Right kidney (tissue), 1 donor: ENCODE measurements at regions not wholly inside any gene's neighbourhood (a gene's known extent, or its start where the extent isn't known, plus 50 kb on each side); places are given as distances from the start of the nearest gene placed in this dataset.
"Not testable (repeated sequence)": the region's sequence is repeated elsewhere in the genome, so short reads cannot be mapped to it uniquely, and the experiment has no call there.

Experiments
- DNase-seq: peaks from one replicate; pipeline ENCODE4 v3.0.0-alpha.2; 2016

- DNase-seq, result no peak
Observed at GRCh38 chr7:142698429-142698828, 50.8 kb upstream of the PRSS1 start.

GRCh38 chr7:142697270-142697669, 52.0 kb upstream of the PRSS1 start:
- no peak for DNase-seq

DNA sequence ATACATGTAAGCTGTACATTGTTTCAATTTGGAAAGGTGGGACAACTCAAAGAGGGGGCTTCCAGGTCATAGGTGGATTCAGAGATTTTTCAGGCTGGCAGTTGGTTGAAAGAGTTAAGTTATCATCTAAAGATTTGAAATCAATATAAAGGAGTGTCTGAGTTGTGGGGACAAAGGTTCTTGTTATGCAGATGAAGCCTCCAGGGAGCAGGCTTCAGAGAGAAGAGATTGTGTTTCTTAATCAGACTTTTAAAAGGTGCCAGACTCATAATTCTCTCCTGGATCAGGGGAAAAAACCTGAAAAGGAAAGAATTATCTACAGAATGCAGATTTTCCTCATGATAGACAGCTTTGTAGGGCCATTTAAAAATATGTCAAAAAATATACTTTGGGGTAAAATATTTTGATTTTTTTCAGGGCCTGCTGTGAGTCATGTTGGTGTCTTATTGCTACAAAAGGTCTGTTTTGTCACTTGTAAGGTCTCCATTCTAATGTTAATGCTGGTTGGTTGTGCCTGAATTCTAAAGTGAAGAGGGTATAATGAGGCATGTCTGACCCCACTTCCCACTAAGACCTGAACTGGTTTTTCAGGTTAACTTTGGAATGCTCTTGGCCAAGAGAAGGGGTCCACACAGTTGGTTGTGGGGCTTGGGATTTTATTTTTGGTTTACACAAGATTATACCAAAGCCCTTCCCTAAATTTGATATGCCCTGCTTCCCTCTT, 52.7 kb upstream of the PRSS1 start:
- DNase-seq, result no peak

GRCh38 chr7:142693911-142694310, 55.4 kb upstream of the PRSS1 start:
- DNase-seq, result no peak

GRCh38 chr7:142690554-142691182, 58.6 kb upstream of the PRSS1 start:
- no peak for DNase-seq

GRCh38 chr7:142689439-142690120, 59.7 kb upstream of the PRSS1 start:
- DNase-seq, result no peak

DNA sequence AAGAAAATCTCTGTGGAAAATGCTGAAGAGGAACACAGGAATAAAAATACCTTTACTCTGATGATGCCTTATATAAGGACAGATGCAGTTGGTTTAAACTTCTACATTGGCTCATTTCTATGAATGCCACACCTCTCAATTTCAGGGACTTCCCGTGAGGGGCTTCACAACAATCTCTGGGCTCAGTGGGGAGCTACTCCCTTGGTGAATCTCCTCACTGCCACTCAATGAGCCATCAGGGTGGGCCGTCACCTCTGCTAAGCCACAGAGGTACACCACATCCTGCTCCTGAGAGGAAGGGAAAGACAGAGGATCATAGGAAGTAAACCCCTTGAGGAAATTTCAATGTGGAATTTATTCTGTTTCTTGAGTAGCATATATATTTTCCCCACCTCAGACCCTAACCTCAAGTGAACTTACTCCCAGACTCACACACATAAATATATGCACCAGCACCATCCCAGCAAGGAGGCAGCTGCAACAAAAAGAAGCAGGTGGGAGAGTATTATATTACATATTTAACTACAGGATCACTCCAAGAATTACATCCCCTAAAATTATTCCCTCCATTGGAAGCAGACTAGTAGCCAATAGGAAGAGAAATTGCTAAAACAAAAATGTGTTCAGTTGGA, 63.3 kb upstream of the PRSS1 start:
- DNase-seq, result no peak

- DNase-seq, result no peak
Observed at GRCh38 chr7:142681314-142682092, 67.8 kb upstream of the PRSS1 start.

DNA sequence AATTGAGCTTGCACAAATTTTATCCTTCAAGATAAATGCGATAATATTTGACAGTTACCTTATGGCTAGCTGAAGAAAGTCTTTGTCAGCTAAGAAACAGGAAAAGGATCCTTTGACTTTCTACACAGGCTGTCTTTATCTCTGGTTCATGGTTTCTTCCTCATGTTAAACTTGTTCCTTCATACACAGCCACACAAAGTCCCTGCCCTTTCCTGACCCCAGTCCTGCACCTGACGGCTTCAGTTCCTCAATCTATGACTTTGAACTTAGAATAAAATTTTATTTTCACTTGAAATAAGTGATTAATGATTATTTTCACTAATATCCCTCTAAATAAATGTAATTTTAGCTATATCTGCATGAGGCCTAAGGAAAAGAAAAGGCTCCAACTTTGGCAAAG, 77.8 kb upstream of the PRSS1 start:
- DNase-seq, result no peak

DNA sequence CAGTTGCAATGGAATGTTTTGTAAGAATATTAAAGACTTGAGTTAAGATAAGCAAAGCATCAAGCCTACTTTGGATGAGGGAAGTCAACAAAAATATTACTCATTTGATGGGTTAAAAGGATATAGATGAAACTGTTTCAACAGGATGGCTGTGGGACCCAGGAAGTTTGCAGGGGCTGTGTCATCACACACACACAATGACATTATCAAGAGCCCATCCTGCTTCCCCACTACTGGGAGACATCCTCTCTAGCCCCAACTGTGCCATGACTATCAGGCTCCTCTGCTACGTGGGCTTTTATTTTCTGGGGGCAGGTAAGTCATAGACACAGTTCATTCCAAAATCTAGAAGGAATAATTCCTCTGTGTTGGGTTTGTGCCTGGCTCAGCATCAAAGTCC, 78.8 kb upstream of the PRSS1 start:
- no peak for DNase-seq

DNA sequence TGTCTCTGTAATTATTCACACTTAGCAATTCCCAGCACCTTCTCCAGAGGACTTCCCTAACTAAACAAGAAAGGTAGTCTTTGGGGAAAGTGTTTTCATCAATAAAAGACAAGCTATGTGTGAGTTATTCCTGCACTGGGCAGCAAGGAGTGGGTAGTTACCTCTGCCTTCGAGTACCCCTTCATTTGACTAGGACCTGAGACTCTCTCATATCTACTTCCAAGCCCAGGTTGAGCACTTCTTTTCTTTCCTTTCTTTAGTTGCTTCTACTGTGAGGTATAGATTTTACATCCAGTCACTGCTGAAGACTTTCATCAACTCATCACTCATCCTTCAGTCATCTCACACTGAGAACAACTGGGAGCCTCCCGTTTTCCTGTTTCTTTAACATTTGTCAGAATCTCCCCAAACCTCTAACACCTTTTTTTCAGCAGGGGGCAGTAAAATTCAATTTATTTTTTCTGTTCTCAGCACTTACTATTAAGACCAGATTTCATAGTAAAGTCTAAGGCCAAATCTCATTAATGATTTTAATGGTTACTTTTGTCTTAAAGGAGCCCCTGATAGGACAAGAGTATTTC, 80.1 kb upstream of the PRSS1 start:
- no peak for DNase-seq

DNA sequence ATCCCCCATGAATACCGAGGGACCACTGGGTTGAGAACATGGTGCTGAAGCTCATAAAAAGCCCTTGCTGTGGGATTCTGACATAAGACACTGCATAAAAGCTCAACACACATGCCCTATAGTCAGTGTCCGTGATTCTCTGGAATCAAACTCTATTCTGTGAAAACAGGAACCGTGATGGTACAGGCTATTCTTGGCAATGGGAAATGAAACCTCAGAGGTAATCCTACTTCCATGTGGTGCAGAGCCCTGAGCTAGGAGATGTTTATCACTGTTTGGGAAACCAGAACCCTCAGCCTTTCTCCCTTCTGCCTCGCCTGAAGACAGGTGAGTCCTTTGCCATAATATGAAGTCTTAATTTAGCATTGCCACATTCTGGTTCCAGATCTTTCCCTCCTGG, 80.8 kb upstream of the PRSS1 start:
- no peak for DNase-seq

- DNase-seq, result no peak
Observed at GRCh38 chr7:142657376-142657775, 91.9 kb upstream of the PRSS1 start.

DNA sequence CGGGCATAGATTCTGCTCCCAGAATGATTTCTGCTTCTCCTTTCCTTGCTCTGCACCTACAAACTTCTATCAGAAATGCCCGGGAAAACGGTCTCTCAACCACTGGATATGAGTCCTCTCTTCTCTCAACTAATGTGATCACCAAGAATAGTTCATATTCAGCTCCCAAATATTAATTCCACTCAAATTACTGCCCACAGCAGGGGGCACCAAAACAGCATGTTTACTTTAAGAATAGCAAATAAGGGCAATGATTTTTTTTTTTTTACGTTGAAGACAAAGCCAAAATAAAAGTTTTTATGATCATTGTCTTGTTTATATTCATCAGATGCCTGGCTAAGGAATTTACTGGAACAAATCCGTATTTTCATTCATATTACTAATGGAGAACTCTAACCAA, 94.9 kb upstream of the PRSS1 start:
- DNase-seq, result no peak

- no peak for DNase-seq
Observed at GRCh38 chr7:142647749-142648148, 101.5 kb upstream of the PRSS1 start.

GRCh38 chr7:142646386-142647140, 102.7 kb upstream of the PRSS1 start:
- no peak for DNase-seq

DNA sequence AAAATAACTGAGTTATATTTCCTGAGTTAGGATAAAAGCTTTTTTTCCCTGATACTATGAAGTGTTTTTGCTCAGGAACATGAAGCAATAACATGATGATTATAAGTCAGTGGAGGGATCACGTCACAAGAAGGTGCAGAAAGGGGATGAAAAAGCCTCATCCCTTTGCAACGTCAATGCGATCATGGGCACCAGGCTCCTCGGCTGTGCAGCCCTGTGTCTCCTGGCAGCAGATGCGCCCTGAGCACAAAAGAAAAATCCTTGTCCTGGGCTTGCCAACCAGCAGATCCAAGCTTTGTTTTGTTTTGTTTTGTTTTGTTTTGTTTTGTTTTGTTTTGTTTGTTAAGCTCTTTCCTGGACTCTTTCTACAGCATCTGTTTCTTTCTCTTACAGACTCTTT, 103.5 kb upstream of the PRSS1 start:
- DNase-seq, result no peak

DNA sequence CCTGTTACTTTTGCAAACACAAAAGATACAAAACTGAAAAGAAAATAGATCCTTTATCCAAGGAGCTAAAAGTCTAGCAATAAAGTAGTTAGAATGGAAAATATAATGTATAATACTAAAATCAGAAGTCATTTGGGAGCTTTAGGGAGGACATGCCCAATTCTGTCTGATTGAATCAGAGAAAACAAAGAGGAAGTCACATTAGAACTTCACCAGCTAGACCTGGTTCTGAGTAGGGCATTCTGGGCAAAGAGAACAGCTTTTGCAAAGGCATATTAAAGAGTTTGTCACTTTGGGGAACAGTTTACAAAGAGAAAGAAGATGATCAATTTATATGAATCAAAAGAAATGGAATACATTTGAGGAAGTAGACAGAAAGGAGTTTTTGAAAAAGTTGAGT, 107.0 kb upstream of the PRSS1 start:
- DNase-seq, result no peak

DNA sequence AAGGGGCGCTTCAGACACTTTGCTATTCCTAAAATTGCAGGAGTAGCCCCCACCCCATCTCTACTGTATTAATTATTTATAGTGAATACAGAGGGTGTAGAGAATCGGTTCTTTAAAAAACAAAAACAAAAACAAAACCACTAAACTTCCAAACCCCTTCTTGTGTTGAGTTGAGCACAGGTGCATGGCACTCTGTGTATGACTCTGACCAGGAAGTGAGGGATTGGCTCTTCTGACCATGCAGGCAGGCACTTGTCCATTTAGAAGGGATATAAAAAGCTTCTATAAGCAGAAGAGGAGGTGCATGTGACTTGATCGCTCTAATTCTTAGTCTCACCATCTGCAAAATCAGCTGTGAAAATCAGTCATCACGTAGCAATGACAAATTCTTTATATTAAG, 108.0 kb upstream of the PRSS1 start:
- not testable (repeated sequence) for DNase-seq

DNA sequence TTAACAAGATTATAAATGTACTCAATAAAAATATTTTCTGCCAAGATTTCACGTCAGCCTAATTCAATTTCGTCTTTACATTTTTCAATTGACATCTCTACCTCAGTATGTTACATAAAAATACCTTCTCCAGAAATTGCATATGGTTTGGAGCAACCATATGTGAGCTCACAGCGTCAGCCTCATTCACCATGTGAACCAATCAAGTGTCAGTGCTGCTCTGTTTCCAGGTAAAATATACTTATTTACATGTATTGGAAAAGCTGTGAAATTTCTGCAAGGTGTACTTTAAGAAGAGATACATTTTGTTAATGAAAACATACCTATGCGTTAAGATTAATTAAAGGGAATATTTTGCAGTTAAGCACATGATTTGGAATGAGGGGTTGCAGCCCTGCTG, 110.7 kb upstream of the PRSS1 start:
- DNase-seq, result no peak

- DNase-seq, result no peak
Observed at GRCh38 chr7:142637240-142637639, 112.0 kb upstream of the PRSS1 start.
